Suppressor macrophage treated with lipopolysaccharide for 4 hours (primary cell): ENCODE measurements at regions not wholly inside any gene's neighbourhood (a gene's known extent, or its start where the extent isn't known, plus 50 kb on each side); places are given as distances from the start of the nearest gene placed in this dataset.
A peak's percentile ranks its signal among the peaks of the same experiment; 100 is the strongest.

Experiments
- DNase-seq: peaks from one replicate; pipeline ENCODE4 v3.0.0-alpha.2; 2020

DNA sequence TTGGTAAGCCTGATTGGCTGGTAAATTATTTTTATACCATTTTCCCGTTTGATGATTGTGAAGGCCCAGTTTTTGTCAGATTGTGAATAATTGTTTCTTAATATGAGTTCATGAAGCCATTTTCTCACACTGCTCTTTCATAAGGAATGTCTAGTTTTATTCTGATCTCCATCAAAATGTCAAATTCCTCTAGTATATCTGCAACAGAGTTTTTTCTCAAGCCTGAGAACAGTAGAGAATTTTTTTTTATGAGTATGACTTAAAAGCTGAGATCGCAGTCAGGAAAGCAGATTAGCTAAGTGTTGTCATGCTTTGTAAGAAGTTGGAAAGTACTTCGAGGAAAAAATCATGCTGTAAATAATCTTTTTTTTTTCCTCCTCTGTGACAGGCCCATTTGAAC lies 484.9 kb upstream of the ATP2B1 start:
- DNase-seq: no peak

DNA sequence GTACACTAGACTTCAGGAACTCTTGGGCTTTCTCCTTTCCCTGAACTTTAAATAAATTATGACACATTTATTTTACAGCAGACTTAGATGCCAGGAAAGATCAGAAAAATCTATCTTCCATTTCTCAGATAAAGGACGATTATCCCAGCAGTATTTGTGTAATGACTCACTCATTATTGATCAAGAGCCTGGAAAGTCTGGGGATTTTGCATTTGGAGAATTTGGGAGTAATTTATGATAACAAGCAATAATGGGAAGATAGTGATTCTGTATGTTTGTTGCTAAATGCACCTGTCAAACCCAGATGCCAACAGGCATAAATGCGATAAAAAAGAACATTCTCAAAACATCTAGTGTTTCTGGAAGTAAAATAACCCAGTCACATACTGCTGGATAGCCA lies 480.2 kb upstream of the ATP2B1 start:
- DNase-seq: no peak

DNA sequence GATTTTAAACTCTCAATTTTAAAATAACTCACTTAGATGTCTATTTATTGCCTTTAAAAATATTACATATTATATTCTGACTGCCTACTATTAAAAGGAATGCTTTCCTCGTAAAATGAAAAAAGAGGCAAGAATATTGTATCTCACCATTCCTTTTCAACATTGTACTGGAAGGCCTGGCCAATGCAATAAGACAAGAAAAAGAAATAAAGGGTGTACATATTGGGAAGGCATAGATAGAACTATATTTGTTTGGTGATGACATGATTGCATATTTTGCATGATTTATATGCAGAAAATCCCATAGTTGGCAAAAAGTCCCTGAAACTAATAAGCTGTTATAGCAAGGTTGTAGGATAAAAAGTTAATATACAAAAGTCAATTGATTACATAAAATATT lies 474.6 kb upstream of the ATP2B1 start:
- DNase-seq: no peak

DNA sequence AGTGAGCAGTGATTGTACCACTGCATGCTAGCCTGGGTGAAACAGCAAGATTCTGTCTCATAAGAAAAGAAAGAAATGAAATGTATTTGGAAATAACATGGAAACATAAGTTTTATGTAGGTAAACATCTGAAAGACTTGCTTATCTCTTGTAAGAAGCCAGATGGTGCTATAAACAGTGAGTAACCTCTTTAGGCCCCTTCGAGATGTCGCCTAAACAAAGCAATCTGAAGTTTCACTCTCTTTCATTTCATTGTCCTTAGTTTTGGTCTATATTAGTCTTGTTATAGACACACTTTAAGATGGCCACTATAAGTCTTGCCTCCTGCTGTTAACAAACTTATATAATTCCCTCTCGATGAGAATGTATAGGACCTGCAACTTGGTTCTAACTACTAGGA lies 472.6 kb upstream of the ATP2B1 start:
- no peak for DNase-seq

DNA sequence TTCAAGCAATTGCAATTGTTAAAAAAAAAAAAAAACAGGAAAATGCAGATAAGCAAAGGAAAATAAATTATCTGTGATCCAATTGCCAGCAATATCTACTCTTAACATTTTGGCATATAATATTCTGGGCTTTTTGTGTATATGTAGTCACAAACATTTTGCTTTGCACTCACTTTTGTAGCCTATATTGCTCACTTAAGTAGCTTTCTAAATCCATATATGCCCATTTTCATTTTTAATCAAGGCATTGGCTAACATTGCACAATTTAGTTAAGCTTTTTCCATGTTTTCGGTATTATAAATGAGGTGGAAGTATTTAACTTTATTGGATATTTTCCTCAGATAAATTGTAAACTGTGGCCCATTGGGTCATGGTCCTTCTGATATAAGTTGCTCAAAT lies 466.3 kb upstream of the ATP2B1 start:
- DNase-seq: no peak

DNA sequence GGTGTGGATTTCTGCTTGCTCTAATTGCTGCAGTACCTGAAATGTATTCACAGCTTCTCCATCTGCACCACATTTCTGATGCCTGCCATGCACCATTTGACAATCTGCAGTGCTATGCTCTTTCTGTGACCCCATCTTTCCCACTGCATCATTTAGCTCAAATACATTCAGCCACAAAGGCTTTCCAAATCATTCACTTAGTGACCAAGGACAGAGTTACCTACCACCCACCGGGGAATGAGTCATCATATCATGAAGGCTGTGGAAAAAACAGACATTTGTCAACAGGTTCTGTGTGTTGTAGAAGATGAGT lies 465.5 kb upstream of the ATP2B1 start:
- no peak for DNase-seq

DNA sequence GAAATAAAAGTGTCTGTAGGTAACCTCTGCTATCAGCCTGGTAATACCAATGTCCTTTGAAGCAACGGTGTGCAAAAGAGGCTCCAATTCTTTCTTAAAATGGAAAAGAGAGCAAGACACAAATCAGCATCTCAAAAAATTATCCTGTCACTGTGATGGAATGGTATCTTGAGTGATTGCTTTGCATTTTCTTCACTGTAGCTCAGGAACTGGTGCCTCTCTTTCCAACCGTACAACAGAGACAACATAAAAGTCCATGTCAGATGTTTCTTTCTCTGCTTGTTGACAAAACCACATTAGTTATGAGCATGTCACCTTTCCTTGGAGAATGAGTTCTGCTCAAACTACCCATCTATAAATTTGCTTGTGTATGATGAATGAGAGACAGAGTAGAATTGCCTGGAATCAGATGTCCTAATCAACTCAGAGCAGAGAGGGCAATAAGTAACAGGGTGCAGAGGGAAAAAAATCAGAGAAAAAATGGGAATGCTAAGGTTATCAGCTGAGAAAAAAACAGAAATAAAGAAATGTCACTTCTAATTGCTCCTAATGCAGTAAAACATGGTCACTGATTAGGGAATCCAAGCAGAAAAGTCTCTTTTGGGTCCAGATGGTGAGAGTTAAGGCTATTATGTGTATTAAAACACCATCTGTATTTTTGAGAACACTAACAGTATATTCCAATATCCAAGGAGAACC lies 465.0 kb upstream of the ATP2B1 start:
- no peak for DNase-seq

DNA sequence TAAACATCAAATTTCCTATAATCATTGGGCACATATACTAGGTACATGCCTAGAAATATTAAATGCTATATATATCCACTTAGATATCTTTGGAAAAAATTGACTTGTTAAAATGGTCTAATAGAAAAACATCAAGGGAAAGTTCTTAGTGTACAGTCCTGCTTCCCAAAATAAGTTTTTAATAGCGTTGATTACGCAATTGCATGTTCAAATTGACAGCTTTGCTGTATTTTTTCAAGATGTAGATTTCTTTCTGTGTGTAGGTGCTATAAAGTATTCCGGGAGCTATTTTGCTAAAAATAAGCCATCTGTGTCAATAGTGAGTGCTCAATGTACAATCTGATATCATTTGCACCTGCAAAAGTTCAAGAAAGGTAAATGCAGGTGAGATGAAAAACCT lies 463.9 kb upstream of the ATP2B1 start:
- no peak for DNase-seq

DNA sequence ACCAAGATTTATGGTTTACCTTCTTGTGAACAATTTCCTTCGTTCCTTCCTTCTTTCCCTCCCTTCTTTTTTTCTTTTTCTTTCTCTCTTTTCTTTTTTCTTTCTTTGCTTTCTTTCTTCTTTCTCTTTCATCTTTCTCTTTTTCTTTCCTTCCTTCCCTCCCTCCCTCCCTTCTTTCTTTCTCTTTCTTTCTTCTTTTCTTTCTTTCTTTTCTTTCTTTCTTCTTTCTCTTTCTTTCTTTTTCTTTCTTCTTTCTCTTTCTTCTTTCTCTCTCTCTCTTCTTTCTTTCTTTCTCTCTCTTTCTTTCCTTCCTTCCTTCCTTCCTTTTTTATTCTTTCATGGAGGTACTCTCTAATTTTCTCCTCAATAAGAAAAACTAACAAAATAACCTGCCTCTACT lies 462.1 kb upstream of the ATP2B1 start:
- DNase-seq: no peak

DNA sequence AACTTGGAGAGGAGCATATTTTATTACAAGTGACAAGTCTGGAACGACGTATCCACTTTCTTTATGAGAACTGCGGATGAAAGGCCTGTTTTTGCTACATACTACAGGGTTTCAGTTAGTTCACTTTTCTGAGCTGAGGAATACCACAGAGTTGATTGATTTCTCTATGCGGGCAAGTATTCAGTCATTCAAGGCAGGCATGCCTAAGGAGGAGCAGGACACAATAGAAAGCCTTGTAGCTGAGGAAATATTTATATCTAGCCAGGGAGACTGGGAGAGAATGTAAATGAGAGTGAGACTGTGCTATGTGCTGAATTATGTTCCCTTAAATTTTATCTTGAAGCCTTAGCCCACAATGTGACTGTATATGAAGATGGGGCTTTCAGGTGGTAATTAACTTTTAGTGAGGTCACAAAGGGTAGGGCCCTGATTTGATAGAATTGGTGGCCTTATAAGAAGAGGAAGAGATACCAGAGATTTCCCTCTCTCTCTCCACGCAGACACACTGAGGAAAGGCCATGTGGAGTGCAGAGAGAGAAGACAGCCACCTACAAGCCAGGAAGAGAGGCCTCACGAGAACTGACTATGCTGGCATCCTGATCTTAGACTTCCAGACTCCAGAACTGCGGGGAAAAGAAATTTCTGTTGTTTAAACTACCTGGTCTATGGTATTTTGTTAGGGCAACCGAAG lies 459.0 kb upstream of the ATP2B1 start:
- DNase-seq: no peak

DNA sequence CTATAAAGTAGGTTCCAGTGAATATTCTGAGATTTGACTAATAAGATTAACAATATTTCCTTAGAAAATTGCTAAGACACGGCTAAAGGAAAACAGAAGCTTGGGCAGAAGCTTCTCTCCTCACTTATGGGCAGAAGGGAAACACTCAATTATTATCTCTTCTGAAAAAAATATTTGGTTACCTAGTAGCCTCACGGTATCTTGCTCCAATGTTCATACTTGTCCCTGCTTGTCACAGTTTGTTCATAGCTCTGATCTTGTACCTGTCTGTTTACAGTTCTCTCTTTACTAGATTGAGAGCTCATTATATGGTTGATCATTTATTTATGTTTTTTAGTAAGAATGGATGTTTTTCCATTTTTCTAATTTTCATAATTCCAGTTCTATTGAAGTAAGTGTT lies 458.0 kb upstream of the ATP2B1 start:
- DNase-seq: no peak

DNA sequence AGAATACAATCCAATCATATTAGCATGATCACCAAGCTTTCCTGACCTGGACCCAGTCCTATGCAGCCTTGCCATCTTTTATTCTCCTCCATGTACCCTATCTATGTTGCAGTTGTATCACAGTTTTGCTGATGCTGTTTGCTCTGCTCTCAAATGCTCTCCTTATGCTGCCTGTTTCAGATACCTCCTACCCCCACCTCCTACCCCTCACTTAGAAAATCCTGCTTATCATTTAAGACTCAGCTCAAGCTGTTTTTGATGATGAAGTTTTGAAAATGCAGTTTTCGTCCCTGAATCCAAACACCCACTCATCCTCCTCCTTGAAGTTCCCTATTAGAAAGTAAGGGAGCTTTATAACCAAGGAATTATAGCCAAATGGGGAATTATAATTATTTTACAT lies 457.4 kb upstream of the ATP2B1 start:
- no peak for DNase-seq

DNA sequence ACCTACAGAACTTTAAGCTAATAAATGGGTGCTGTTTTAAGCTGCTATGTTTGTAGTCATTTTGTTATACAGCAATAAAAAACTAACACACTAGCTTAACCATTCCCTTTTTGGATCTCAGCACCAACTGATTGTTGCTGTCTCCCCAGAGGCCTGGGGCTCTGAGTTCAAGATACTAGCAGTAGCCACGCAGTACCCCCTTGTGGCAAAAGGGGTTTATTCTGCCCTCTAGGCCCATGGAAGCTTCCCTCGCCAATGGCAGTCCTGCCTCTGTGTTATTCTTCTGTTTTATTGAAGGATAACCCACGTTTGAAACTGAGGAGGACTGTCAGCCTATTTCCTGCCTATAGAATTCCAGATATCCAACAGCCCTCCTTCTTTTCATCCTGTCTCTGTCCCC lies 455.3 kb upstream of the ATP2B1 start:
- no peak for DNase-seq

DNA sequence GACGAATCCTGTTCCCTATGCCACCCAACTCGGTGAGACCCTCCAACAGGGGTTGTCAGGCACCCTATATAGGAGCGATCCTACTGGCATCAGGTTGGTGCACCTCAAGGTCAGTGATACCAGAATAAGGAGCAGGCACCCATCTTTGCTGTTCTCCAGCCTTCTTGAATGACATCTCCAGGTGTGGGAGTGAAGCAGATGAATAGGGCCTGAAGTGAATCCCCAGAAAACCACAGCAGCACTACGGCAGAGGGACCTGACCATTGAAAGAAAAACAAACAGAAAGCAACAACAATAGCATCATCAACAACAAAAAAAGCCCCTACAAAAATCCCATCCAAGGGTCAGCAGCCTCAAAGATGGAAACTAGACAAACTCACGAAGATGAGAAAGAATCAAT lies 445.2 kb upstream of the ATP2B1 start:
- DNase-seq: no peak

DNA sequence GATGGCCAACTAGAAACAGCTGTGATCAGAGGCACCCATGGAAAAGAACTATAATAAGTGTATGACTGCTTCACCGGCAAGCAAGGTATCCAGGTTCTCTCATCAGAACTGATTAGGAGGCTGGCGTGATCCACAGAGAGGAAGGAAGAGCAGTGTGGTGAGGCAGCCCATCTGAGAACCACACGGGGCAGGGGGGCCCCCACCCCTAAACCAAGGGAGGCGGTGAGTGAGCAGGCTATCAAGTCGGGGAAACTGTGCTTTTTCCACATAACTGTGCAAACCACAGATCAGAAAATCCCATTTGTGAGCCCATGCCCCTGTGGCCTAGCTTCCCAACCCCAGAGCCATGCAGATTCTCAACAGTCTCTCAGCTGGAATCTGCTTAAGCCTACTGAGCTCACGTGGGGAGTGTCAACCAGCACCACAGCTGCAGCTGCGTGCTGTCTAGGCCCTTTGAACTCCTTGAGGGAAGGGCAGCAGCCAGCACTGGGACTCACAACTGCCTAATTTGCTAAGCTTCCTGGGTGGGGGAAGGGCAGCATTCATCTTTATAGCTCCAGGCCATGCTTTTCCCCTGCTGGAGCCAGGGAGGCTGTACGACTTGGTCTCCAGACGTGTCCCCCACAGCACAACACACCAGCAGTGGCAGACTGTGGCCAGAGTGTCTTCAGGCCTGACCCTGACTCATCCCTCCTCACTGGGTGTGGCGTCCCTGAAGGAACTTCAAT lies 444.4 kb upstream of the ATP2B1 start:
- no peak for DNase-seq

DNA sequence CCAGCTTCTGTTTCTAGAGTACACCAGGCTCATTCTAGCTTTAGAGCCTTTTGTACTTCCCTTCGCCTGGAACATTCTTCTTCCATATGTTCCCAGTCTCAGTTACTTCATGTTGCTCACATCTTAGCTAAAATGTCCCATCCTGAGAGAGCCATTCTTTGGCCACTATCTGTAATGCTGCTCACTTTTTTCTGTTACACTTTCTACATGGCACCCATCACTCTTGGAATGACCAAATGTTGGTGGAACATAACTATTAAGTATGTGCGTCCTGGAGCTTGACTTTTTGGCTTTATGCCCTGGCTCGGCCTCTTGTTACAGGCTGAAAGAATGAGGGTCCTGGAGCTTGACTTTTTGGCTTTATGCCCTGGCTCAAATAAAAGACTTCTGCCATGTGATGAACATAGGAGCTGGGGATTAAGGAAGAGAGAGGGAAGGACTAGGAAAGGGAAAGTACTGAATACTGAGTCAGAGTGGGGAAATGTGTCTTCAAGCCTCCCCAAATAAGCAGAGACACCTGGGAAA lies 442.9 kb upstream of the ATP2B1 start:
- DNase-seq: no peak

DNA sequence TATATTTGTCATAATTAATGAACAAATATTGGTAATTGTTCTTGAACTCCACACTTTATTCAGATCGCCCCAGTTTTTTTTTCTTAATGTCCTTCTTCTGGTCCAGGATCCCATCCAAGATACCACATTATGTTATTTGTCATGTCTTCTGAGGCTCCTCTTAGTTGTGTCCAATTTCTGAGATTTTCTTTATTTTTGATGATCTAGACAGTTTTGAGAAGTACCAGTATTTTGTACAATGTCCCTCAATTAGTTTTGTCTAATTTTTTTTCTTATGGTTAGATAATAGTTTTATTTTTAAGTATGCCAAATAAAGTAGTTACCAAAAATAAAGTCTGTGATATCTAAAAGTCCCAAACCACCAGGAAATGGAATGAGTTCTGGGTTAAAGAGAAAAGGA lies 440.8 kb upstream of the ATP2B1 start:
- DNase-seq: no peak

DNA sequence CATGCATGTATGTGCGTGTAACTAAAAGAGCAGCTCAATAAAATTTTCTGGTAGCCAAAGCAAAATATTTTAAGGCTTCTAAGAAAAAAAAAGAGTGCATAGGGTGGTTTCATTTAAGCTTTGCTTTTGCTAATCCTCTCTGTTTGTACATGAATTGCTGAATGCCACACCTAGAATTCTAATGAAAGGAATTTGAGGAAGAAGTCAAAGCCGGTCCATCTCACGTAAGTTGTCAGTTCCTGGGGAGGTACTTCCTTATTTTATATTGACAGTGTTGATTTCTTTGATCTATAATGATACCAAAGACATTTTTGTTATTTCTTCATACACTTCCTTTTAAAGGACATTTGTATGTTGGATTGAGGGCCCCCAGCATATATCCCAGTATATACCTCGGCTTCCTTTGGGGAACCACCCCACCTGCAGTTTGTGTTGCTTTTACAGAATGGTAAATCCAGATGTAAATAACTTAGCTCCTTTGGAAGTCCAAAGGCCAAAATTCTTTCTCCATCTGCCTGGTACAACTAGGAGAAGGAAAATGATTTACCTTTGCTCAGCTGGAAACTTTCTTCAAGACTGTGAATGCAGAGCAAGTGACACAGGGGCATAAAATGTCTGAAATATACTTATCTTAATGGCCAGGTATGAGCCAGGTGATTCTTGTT lies 420.9 kb upstream of the ATP2B1 start:
- DNase-seq: no peak

DNA sequence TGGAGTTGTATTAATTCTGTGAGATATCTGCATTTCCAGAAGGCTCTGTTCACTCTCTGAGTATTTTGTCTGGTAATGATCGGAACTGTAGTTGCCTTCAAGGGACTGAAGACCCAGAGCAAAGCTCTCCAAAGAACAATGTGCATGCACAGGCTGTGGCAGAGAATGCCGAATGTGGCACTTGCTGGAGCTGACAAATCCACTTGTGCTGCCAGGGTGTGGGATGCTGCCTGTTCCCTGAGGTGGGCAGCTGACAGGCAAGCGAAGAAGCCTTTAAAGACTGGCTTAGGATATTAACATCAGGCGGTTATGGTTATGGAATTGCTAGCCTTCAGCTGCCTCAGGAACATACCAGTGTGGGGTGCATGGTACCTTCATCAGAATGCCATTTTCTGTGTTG lies 419.9 kb upstream of the ATP2B1 start:
- DNase-seq: no peak

DNA sequence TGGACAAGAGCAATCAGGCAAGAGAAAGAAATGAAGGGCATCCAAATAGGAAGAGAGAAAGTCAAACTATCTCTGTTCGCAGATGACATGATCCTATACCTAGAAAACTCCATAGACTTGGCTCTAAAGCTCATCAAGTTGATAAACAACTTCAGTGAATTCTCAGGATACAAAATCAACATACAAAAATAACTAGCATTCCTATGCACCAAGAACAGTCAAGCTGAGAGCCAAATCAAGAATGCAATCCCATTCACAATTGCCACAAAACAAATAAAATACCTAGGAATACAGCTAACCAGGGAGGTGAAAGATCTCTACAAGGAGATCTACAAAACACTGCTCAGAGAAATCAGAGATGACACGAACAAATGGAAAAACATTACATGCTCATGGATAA lies 417.5 kb upstream of the ATP2B1 start:
- no peak for DNase-seq

DNA sequence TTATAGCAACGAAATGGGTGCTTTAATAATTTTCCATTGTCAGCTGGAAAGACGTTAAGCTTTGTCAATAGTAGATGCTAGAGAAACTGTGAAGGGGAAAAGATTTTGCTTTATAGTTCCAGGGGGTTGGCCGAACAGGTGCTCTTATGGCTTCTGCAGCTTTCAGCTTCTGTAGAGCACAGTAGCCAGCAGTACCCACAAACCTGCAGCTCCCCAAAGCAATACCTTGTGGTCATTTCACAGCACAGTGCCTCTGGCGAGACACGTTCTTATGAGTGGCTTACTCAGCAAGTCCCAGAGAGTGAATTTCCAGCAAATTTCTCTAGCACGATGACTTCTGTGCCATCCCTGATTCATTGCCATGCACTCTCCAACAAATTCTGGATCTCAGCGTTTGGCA lies 416.3 kb upstream of the ATP2B1 start:
- no peak for DNase-seq

DNA sequence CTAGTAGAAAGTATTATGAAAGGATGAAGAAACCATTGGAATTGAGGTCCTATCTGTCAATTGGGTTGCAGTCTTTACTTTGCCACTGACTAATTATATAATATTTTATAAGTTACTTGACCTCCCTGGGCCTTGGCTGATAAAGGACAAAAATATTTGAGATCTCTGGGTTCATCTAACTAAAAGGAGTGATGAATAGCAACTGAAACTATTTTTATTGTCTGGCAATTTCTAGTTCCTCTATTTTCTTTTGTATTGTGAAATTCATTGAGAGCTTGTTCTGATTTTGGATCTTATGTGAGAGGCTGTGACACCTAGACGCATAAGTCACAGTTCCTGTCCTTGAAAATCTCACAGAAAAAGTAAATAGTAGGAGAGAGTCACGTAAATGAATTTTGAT lies 415.7 kb upstream of the ATP2B1 start:
- DNase-seq: peak; percentile 50

DNA sequence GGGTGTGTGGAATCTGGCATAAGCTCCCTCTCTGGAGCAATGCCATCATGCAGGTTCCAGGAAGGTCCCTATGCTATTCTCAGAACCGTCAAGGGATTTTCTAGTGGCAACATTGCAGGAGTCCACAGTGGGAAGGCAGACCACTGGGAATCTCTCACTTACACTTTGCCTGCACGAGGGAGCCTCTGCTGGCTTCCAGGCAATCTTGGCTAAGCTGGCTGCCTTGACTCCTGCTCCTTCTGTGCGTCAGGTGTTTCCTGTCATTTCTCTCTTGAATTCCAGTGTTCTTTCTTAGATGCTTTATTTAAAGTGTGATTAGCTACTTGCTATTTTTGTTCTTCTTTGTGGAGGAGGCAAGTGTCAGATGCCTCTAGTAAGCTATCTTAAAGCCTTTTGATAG lies 414.0 kb upstream of the ATP2B1 start:
- no peak for DNase-seq

DNA sequence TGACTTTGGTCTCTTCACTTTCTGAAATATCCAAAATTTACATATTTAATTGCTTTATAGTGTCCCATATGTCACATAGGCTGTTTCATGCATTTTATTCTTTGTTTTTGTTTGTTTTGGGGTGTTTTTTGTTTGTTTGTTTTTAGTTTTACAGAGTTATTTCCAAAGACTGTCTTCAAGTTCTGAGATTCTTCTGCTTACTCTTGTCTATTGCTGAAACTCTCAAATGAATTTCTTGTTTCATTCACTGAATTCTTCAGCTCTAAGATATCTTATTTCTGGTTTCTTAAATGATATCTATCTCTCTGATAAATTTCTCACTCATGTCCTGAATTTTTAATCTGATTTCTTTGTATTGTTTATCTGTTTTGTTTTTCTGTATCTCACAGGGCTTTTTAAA lies 412.0 kb upstream of the ATP2B1 start:
- no peak for DNase-seq
